Chondrocyte (in vitro differentiated cells): ENCODE measurements at regions not wholly inside any gene's neighbourhood (a gene's known extent, or its start where the extent isn't known, plus 50 kb on each side); places are given as distances from the start of the nearest gene placed in this dataset.

Experiments used
- DNase-seq: peaks from one replicate; pipeline ENCODE4 v3.0.0; 2021; ENCODE audit warnings: mixed read lengths, low spot score
- H3K27ac Mint-ChIP-seq: one replicate; pipeline ENCODE4 v1.8.0; 2021; ENCODE audit warnings: mild to moderate bottlenecking, moderate library complexity, mixed read lengths; ENCODE audit not compliant: unreplicated experiment
- H3K27me3 Mint-ChIP-seq: 2 replicates; pipeline ENCODE4 v1.8.0; 2021; ENCODE audit warnings: low read depth, mixed read lengths
- H3K36me3 Mint-ChIP-seq: 2 replicates; pipeline ENCODE4 v1.8.0; 2021; ENCODE audit warnings: low read depth, mixed read lengths
- H3K4me1 Mint-ChIP-seq: 2 replicates; pipeline ENCODE4 v1.8.0; 2021; ENCODE audit warnings: low read depth, mild to moderate bottlenecking, mixed read lengths
- H3K4me3 Mint-ChIP-seq: one replicate; pipeline ENCODE4 v1.8.0; 2021; ENCODE audit warnings: mild to moderate bottlenecking, moderate library complexity, mixed read lengths; ENCODE audit not compliant: unreplicated experiment
- H3K9me3 Mint-ChIP-seq: 2 replicates; pipeline ENCODE4 v1.8.0; 2021; ENCODE audit warnings: low read depth, mixed read lengths
- CTCF ChIP-seq: fragments of 200-600 bp; sonication (generic); IDR thresholded peaks from 2 replicates; pipeline ENCODE4 v1.5.0; 2021; ENCODE audit warnings: antibody characterized with exemption, mild to moderate bottlenecking, moderate library complexity

- no peak for DNase-seq
- Mint-ChIP-seq H3K36me3 (no peaks in the 10 kb centered on the region), H3K4me1 (peaks cover 2% of the 10 kb centered on the region), H3K27me3 (peaks cover 28% of the 10 kb centered on the region), H3K4me3 (no peak overlapping the region), H3K9me3 (no peaks in the 10 kb centered on the region), H3K27ac (no peak overlapping the region)
- no peak for TF ChIP-seq CTCF
Observed at GRCh38 chr15:69976366-69976994, 121.2 kb downstream of the TLE3 start.

GRCh38 chr15:69978603-69979002 is 119.1 kb downstream of the TLE3 start:
- Mint-ChIP-seq H3K27me3 (peaks cover 22% of the 10 kb centered on the region), H3K27ac (no peak overlapping the region), H3K4me3 (no peak overlapping the region), H3K9me3 (no peaks in the 10 kb centered on the region), H3K4me1 (peaks cover 2% of the 10 kb centered on the region), H3K36me3 (no peaks in the 10 kb centered on the region)
- no peak for TF ChIP-seq CTCF
- no peak for DNase-seq

GRCh38 chr15:69979262-69979661 is 118.5 kb downstream of the TLE3 start:
- Mint-ChIP-seq H3K27me3 (peaks cover 24% of the 10 kb centered on the region), H3K36me3 (no peaks in the 10 kb centered on the region)
- DNase-seq, result no peak

GRCh38 chr15:69979783-69980182 is 117.9 kb downstream of the TLE3 start:
- H3K36me3 Mint-ChIP-seq, result peaks cover 2% of the 10 kb centered on the region
- H3K4me3 Mint-ChIP-seq, result no peak overlapping the region
- H3K27me3 Mint-ChIP-seq, result peaks cover 26% of the 10 kb centered on the region
- no peak for DNase-seq
- H3K27ac Mint-ChIP-seq, result no peak overlapping the region
- TF ChIP-seq CTCF, result no peak
- H3K9me3 Mint-ChIP-seq, result no peaks in the 10 kb centered on the region
- peaks cover 2% of the 10 kb centered on the region for H3K4me1 Mint-ChIP-seq

More at GRCh38 chr15:69979262-69979661, 118.5 kb downstream of the TLE3 start:
- no peak overlapping the region for H3K27ac Mint-ChIP-seq
- no peak for TF ChIP-seq CTCF
- peaks cover 2% of the 10 kb centered on the region for H3K4me1 Mint-ChIP-seq
- no peak overlapping the region for H3K4me3 Mint-ChIP-seq
- H3K9me3 Mint-ChIP-seq, result no peaks in the 10 kb centered on the region

GRCh38 chr15:69980341-69981059 is 117.2 kb downstream of the TLE3 start:
- H3K27me3 Mint-ChIP-seq, result peaks cover 24% of the 10 kb centered on the region
- H3K9me3 Mint-ChIP-seq, result no peaks in the 10 kb centered on the region
- DNase-seq, result no peak
- H3K4me3 Mint-ChIP-seq, result no peak overlapping the region
- H3K27ac Mint-ChIP-seq, result no peak overlapping the region
- peaks cover 2% of the 10 kb centered on the region for H3K4me1 Mint-ChIP-seq
- TF ChIP-seq CTCF, result no peak
- peaks cover 2% of the 10 kb centered on the region for H3K36me3 Mint-ChIP-seq
